NB4 (cell line): ENCODE measurements at regions not wholly inside any gene's neighbourhood (a gene's known extent, or its start where the extent isn't known, plus 50 kb on each side); places are given as distances from the start of the nearest gene placed in this dataset.
"Not testable (repeated sequence)": the region's sequence is repeated elsewhere in the genome, so short reads cannot be mapped to it uniquely, and the experiment has no call there.

ENCODE experiments used
- DNase-seq: peaks from one replicate; pipeline ENCODE4 v3.0.0; 2010; ENCODE audit warnings: low read depth
- H3K4me3 ChIP-seq: one replicate; pipeline ENCODE4 v1.5.1; 2011; ENCODE audit warnings: mild to moderate bottlenecking, low read depth, low read length, moderate library complexity
- MYC ChIP-seq: IDR thresholded peaks from 2 replicates; pipeline ENCODE4 v1.6.1; 2011; ENCODE audit warnings: low read depth, low read length
- POLR2A ChIP-seq: IDR thresholded peaks from 2 replicates; pipeline ENCODE4 v1.6.1; 2011; ENCODE audit warnings: mild to moderate bottlenecking; ENCODE audit not compliant: insufficient read length; ENCODE audit errors: extremely low read depth
- TF ChIP-seq, protein P1 (sequence below): IDR thresholded peaks from one replicate; pipeline ENCODE4 v1.5.1; 2012; ENCODE audit warnings: low read depth, low read length
- TF ChIP-seq, protein P2 (sequence below): IDR thresholded peaks from 2 replicates; pipeline ENCODE4 v1.6.1; 2011; ENCODE audit warnings: low read depth, low read length

DNA sequence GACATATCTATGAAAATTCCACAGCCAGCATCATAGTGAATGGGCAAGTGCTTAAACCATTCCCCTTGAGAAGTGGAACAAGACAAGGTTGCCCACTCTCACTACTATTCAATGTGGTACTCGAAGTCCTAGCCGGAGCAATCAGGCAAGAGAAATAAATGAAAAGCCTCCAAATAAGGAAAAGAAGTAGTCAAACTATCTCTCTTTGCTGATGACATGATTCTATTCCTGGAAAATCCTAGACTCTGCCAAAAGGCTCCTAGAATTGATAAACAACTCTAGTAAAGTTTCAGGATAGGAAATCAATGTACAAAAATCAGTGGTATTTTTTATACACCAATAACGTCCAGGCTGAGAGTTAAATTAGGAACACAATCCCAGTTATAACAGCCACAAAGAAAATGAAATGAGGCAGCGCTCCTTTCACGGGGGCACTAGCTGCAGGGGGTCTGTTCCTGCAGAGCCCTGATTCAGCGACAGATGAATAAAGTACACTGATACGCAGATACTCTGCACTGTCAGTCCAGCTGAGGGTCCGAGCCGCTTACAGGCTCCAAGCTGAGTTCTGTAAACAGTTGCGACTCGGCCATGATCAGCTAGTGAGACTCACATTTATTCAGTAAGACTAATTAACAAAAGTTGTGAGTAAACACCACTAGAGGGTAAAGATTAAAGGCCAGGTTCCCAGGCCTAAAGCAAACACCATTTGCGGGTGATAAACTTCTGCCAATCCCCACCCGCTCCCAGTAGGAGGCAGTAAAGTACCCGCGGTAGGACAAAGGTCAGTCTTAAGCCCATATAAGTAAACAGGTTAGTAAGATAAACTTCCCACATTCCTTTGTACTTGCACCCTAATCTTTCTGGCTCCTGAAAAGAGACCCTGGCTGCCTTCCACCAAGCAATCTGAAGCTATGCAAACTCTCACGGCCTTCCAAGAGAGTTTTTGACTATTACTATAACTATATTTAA lies 290.6 kb upstream of the GRID2 start:
- DNase-seq: peak; percentile 10
- TF ChIP-seq, protein P1, sequence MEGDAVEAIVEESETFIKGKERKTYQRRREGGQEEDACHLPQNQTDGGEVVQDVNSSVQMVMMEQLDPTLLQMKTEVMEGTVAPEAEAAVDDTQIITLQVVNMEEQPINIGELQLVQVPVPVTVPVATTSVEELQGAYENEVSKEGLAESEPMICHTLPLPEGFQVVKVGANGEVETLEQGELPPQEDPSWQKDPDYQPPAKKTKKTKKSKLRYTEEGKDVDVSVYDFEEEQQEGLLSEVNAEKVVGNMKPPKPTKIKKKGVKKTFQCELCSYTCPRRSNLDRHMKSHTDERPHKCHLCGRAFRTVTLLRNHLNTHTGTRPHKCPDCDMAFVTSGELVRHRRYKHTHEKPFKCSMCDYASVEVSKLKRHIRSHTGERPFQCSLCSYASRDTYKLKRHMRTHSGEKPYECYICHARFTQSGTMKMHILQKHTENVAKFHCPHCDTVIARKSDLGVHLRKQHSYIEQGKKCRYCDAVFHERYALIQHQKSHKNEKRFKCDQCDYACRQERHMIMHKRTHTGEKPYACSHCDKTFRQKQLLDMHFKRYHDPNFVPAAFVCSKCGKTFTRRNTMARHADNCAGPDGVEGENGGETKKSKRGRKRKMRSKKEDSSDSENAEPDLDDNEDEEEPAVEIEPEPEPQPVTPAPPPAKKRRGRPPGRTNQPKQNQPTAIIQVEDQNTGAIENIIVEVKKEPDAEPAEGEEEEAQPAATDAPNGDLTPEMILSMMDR: peak; percentile 7
- TF ChIP-seq POLR2A: no peak
- H3K4me3 ChIP-seq: no peak overlapping the region

DNA sequence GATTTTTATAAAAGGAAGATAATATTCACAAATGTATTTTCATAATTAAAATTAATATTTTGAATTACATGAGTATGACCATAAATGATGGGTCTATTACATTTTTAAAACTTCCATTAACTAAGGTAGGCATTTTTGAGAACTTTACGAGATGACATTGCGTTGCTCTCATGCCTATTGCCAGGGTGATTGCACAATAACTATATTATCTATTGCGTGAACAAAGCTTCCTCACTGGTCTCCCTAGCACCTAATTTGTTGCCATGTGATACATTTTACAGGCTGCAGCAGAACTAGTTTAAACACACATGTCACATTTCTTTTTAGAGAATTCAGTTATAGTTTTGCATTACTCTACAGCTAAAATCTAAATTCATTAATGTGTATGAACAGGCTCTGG lies 289.7 kb upstream of the GRID2 start:
- peak; percentile 29 for DNase-seq
- no peak overlapping the region for H3K4me3 ChIP-seq
- TF ChIP-seq, protein P2, sequence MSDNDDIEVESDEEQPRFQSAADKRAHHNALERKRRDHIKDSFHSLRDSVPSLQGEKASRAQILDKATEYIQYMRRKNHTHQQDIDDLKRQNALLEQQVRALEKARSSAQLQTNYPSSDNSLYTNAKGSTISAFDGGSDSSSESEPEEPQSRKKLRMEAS: 0 out of 2 replicates have a peak, but pooled peaks have one; percentile 10
- TF ChIP-seq, protein P1: no peak
- no peak for TF ChIP-seq POLR2A
- no peak for TF ChIP-seq MYC

DNA sequence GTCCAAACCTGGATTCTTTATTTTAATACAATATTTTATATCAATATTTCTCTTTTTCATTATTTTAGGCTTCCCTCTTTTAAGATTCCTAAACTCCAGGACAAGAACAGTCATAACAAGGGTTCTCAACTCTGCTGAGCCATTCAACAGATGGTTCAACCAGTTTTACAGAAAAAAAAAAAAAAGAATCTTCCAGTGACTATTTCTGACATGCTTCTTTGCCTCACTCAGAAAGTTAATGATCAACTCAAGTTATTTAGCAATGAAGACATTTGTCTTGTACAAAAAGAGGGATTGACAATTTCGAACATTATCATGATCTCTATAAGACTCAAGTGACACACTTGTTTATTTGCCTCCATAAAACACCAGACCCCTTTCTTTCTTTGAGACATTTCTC lies 282.6 kb upstream of the GRID2 start:
- H3K4me3 ChIP-seq: no peak overlapping the region
- TF ChIP-seq, protein P1: no peak
- TF ChIP-seq MYC (no peak), POLR2A (no peak)
- TF ChIP-seq, protein P2: no peak
- DNase-seq: no peak

DNA sequence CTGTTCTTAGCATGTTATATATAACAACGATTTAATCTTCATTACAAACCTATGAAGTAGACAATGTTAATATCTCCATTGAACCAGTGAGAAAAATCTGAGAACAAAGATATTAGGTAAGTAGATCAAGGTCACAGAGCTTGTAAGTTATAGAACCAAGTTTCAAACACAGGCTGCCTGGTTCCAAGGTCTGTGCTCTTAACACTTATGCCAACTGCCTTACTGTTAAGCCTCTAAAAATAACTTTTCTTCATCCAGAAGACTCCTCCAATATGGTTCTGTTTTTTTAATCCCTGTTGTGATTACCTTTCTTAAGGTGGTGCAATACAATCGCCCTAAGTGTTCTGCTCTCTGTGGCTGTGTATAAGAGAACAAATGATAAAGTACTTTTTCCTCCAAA lies 282.0 kb upstream of the GRID2 start:
- no peak for DNase-seq
- TF ChIP-seq, protein P2: no peak
- TF ChIP-seq MYC (no peak), POLR2A (no peak)
- TF ChIP-seq, protein P1: no peak
- no peak overlapping the region for H3K4me3 ChIP-seq

DNA sequence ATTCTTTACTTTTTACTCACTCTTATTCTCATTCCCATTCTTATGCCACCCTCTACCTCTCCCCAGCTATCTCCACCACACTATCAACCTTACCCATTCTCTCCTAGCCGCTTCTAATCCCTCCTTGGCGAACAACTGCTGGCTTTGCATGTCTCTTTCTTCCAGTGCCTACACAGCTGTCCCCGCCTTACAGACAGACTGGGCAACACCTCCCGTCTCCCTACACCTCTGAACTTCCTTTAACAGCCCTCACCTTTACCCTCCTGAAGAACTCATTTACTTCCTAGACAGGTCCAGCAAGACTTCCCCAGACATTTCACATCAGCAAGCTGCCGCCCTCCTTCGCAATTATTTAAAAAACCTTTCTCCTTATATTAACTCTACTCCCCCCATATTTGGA lies 274.9 kb upstream of the GRID2 start:
- H3K4me3 ChIP-seq: not testable (repeated sequence)

DNA sequence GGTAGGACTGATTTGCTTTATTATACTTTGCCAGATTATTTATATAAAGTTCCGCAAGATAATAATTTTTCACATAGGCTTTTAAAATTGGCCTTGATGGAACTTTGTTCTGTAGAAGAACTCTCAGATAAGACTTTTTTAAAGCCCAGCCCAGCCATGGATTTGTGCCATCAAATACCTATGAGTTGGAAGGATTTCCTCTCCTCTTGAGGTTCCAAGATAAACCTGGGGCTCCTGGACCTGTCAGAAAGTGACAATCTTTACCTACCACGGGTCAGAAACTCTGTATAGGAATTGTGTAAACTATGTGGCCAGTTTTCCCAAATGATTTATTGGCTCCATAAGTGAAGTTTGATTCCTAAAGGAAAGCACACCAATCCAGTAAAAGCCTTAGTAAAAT lies 271.9 kb upstream of the GRID2 start:
- no peak for TF ChIP-seq MYC
- TF ChIP-seq, protein P1: no peak
- TF ChIP-seq, protein P2: no peak
- no peak overlapping the region for H3K4me3 ChIP-seq
- DNase-seq: no peak

More for the DNA sequence above, 274.9 kb upstream of the GRID2 start:
- DNase-seq: not testable (repeated sequence)
